ENCODE measurements at regions not wholly inside any gene's neighbourhood (a gene's known extent, or its start where the extent isn't known, plus 50 kb on each side); places are given as distances from the start of the nearest gene placed in this dataset.

DNA sequence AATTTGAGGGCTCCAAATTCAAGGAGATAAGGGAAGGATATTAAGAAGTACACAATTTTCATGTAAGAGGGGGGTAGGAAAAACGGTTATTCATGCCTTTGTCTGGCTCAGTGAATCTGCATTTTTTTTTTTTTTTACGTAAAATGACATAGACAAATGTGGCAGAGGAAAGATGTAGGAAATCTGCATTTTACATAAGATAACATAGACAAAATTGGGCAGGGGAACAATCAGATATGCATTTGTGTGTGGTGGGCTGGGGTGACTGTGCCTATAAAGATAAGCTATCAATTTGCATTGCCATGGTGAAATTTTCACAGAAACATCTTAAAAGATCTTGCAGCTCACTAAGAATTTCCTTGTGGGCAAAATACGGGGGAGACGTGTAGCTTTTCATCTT, 92.7 kb upstream of the GPR141 start:
- Histone ChIP-seq H3K27me3 (replicated peaks in 1 of 4; ENCODE audit: control extremely low read depth in 1 of 4, control insufficient read depth in 3 of 4, insufficient read depth in 4 of 4, low read length in 3 of 4) (peaks cover 0 to 6% (median 0%) of the 10 kb centered on the region in 4 experiments), H3K9me3 (ENCODE audit: control extremely low read depth in 1 of 3, control insufficient read depth in 2 of 3, insufficient read depth in 1 of 3, low read length in 2 of 3) (peaks cover 0 to 7% (median 0%) of the 10 kb centered on the region in 3 donors), H4K20me1 (ENCODE audit: control insufficient read depth, insufficient read depth, low read length, poor library complexity, severe bottlenecking) (no peaks in the 10 kb centered on the region), H3K4me3 (ENCODE audit: control extremely low read depth in 1 of 5, extremely low read depth in 1 of 5, insufficient read depth in 1 of 5, low read depth in 2 of 5, low read length in 4 of 5) (no peak overlapping the region), H3K79me2 (ENCODE audit: control insufficient read depth, insufficient read depth, low read length) (no peaks in the 10 kb centered on the region), H3K36me3 (replicated peaks in 1 of 2; ENCODE audit: control extremely low read depth in 1 of 2, control insufficient read depth in 1 of 2, extremely low read depth in 1 of 2, insufficient read depth in 2 of 2, low read length in 1 of 2) (no peaks in the 10 kb centered on the region), H3K4me1 (ENCODE audit: control insufficient read depth in 2 of 2, insufficient read depth in 2 of 2, low read length in 2 of 2) (no peaks in the 10 kb centered on the region), H3K27ac (ENCODE audit: low read length in 2 of 2) (no peak overlapping the region), H2AFZ (ENCODE audit: insufficient read depth, low read depth, low read length, poor library complexity, severe bottlenecking) (no peak overlapping the region), H3K4me2 (replicated peaks; ENCODE audit: low read depth, low read length, poor library complexity, severe bottlenecking) (no peak overlapping the region), H3K9ac (ENCODE audit: low read length) (no peak overlapping the region)
- CTCF ChIA-PET: no interaction called here
- Mint-ChIP-seq H3K9me3 (ENCODE audit: insufficient read depth) (peaks cover 4% of the 10 kb centered on the region), H3K27me3 (peaks cover 36% of the 10 kb centered on the region), H3K4me3 (no peak overlapping the region), H3K27ac (no peak overlapping the region), H3K4me1 (no peaks in the 10 kb centered on the region)
- DNase-seq (no peak), ATAC-seq (ENCODE audit: low read depth) (no peak)
- POLR2A ChIA-PET: no interaction called here
- WGBS (ENCODE audit: insufficient coverage): 43% methylated on average over 2 of the region's 4 CpGs
- TF ChIP-seq EZH2 (IDR thresholded peaks at IDR 0.05; ENCODE audit: borderline replicate concordance, insufficient read depth, low read depth, low read length, poor library complexity, severe bottlenecking): no peak
- TF ChIP-seq, protein P1, sequence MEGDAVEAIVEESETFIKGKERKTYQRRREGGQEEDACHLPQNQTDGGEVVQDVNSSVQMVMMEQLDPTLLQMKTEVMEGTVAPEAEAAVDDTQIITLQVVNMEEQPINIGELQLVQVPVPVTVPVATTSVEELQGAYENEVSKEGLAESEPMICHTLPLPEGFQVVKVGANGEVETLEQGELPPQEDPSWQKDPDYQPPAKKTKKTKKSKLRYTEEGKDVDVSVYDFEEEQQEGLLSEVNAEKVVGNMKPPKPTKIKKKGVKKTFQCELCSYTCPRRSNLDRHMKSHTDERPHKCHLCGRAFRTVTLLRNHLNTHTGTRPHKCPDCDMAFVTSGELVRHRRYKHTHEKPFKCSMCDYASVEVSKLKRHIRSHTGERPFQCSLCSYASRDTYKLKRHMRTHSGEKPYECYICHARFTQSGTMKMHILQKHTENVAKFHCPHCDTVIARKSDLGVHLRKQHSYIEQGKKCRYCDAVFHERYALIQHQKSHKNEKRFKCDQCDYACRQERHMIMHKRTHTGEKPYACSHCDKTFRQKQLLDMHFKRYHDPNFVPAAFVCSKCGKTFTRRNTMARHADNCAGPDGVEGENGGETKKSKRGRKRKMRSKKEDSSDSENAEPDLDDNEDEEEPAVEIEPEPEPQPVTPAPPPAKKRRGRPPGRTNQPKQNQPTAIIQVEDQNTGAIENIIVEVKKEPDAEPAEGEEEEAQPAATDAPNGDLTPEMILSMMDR (IDR thresholded peaks at IDR 0.05): no peak
- intact Hi-C loops (cut with micrococcal nuclease): no loop called here

DNA sequence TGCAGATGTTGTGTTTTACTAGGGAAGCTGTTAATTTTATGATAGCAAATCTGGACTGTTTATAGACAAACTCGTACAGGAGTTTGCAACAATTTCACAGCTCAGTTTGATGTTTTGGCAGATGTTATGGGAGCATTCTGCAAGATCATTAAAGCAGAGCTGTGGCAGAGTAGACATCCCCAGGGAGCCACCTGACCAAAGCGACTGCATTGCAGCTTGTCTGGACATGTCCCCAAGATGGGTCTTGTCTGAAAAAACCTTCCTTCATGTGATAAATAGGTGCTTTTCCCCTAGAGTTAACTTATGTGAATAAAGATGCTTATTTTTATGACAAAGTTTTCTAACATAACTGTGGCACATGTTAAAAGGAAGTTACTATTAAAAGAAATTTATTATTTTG, 91.2 kb upstream of the GPR141 start:
- Histone ChIP-seq H3K27me3 (replicated peaks in 1 of 4; ENCODE audit: control extremely low read depth in 1 of 4, control insufficient read depth in 3 of 4, insufficient read depth in 4 of 4, low read length in 3 of 4) (peaks cover 0 to 6% (median 0%) of the 10 kb centered on the region in 4 experiments), H2AFZ (ENCODE audit: insufficient read depth, low read depth, low read length, poor library complexity, severe bottlenecking) (no peak overlapping the region), H3K36me3 (replicated peaks in 1 of 2; ENCODE audit: control extremely low read depth in 1 of 2, control insufficient read depth in 1 of 2, extremely low read depth in 1 of 2, insufficient read depth in 2 of 2, low read length in 1 of 2) (no peaks in the 10 kb centered on the region), H3K79me2 (ENCODE audit: control insufficient read depth, insufficient read depth, low read length) (no peaks in the 10 kb centered on the region), H3K4me3 (ENCODE audit: control extremely low read depth in 1 of 5, extremely low read depth in 1 of 5, insufficient read depth in 1 of 5, low read depth in 2 of 5, low read length in 4 of 5) (no peak overlapping the region), H3K4me1 (ENCODE audit: control insufficient read depth in 2 of 2, insufficient read depth in 2 of 2, low read length in 2 of 2) (no peaks in the 10 kb centered on the region), H3K9ac (ENCODE audit: low read length) (no peak overlapping the region), H4K20me1 (ENCODE audit: control insufficient read depth, insufficient read depth, low read length, poor library complexity, severe bottlenecking) (no peaks in the 10 kb centered on the region), H3K27ac (ENCODE audit: low read length in 2 of 2) (no peak overlapping the region), H3K4me2 (replicated peaks; ENCODE audit: low read depth, low read length, poor library complexity, severe bottlenecking) (no peak overlapping the region), H3K9me3 (ENCODE audit: control extremely low read depth in 1 of 3, control insufficient read depth in 2 of 3, insufficient read depth in 1 of 3, low read length in 2 of 3) (peaks cover 0 to 7% (median 2%) of the 10 kb centered on the region in 3 donors)
- DNase-seq (no peak), ATAC-seq (ENCODE audit: low read depth) (no peak)
- no peak overlapping the region for H3K4me3 Mint-ChIP-seq
- ChIA-PET CTCF (no interaction called here), POLR2A (no interaction called here)
- H3K9me3 Mint-ChIP-seq (ENCODE audit: insufficient read depth): peaks cover 6% of the 10 kb centered on the region
- intact Hi-C loops (cut with micrococcal nuclease): no loop called here
- H3K27me3 Mint-ChIP-seq: peaks cover 35% of the 10 kb centered on the region
- H3K27ac Mint-ChIP-seq: no peak overlapping the region
- no peak for TF ChIP-seq EZH2 (IDR thresholded peaks at IDR 0.05; ENCODE audit: borderline replicate concordance, insufficient read depth, low read depth, low read length, poor library complexity, severe bottlenecking)
- TF ChIP-seq, protein P1 (IDR thresholded peaks at IDR 0.05): no peak
- H3K4me1 Mint-ChIP-seq: no peaks in the 10 kb centered on the region
- 75% methylated on average over 1 of the region's 2 CpGs for WGBS (ENCODE audit: insufficient coverage)
